GM23338 (cell line): ENCODE measurements at regions not wholly inside any gene's neighbourhood (a gene's known extent, or its start where the extent isn't known, plus 50 kb on each side); places are given as distances from the start of the nearest gene placed in this dataset.

Experiments used
- ATAC-seq: fragments of 200-7000 bp; cut with Tn5 transposase; 3 replicates; pipeline ENCODE4 v1.9.1; 2020
- DNase-seq: peaks from one replicate; pipeline ENCODE4 v3.0.0-alpha.2; 2015; ENCODE audit warnings: low spot score
- H2AFZ ChIP-seq: fragments of 200-600 bp; sonication (generic); 2 replicates; pipeline ENCODE4 v1.8.0; 2016; ENCODE audit warnings: antibody characterized with exemption, mild to moderate bottlenecking, moderate library complexity
- H3F3A ChIP-seq: fragments of 200-600 bp; sonication (generic); replicated peaks from 2 replicates; pipeline ENCODE4 v1.8.0; 2017; ENCODE audit warnings: antibody characterized with exemption, mixed run types, low read depth
- H3K27ac ChIP-seq: fragments of 200-600 bp; sonication (generic); 2 replicates; pipeline ENCODE4 v1.6.1; 2016; ENCODE audit warnings: low read depth
- H3K27me3 ChIP-seq: fragments of 200-600 bp; sonication (generic); 2 replicates; pipeline ENCODE4 v1.8.0; 2016; ENCODE audit warnings: mild to moderate bottlenecking, mixed run types, moderate library complexity; ENCODE audit not compliant: insufficient read depth
- H3K36me3 ChIP-seq: fragments of 200-600 bp; sonication (generic); 2 replicates; pipeline ENCODE4 v1.8.0; 2016; ENCODE audit warnings: mild to moderate bottlenecking; ENCODE audit not compliant: insufficient read depth
- H3K4me1 ChIP-seq: fragments of 200-600 bp; sonication (generic); 2 replicates; pipeline ENCODE4 v1.8.0; 2016; ENCODE audit warnings: mild to moderate bottlenecking, moderate library complexity; ENCODE audit not compliant: insufficient read depth
- H3K4me2 ChIP-seq: fragments of 200-600 bp; sonication (generic); 2 replicates; pipeline ENCODE4 v1.7.1; 2017; ENCODE audit warnings: mixed run types
- H3K4me3 ChIP-seq: fragments of 200-600 bp; sonication (generic); 2 replicates; pipeline ENCODE4 v1.6.1; 2016; ENCODE audit warnings: mixed run types
- H3K79me2 ChIP-seq: fragments of 200-600 bp; sonication (generic); replicated peaks from 2 replicates; pipeline ENCODE4 v1.8.0; 2017; ENCODE audit warnings: mild to moderate bottlenecking; ENCODE audit not compliant: insufficient read depth
- H3K9me2 ChIP-seq: fragments of 200-600 bp; sonication (generic); 2 replicates; pipeline ENCODE4 v1.8.0; 2017; ENCODE audit not compliant: insufficient read depth
- H4K20me1 ChIP-seq: fragments of 200-600 bp; sonication (generic); replicated peaks from 2 replicates; pipeline ENCODE4 v1.8.0; 2017; ENCODE audit warnings: mild to moderate bottlenecking; ENCODE audit not compliant: insufficient read depth
- H3K27ac Mint-ChIP-seq: 2 replicates; pipeline ENCODE4 v1.8.0; 2020; ENCODE audit warnings: inconsistent platforms, mild to moderate bottlenecking, moderate library complexity, mixed read lengths
- H3K27me3 Mint-ChIP-seq: 3 replicates; pipeline ENCODE4 v1.8.0; 2022; ENCODE audit warnings: low read depth, mild to moderate bottlenecking, moderate library complexity, mixed read lengths, inconsistent platforms; ENCODE audit not compliant: insufficient read depth, poor library complexity
- H3K36me3 Mint-ChIP-seq: 3 replicates; pipeline ENCODE4 v1.8.0; 2021; ENCODE audit warnings: low read depth, mild to moderate bottlenecking, inconsistent platforms, moderate library complexity, mixed read lengths
- H3K4me1 Mint-ChIP-seq: 3 replicates; pipeline ENCODE4 v1.8.0; 2020; ENCODE audit warnings: mild to moderate bottlenecking, inconsistent platforms, mixed read lengths
- H3K4me3 Mint-ChIP-seq: 3 replicates; pipeline ENCODE4 v1.8.0; 2021; ENCODE audit warnings: moderate library complexity, mild to moderate bottlenecking, inconsistent platforms, mixed read lengths
- H3K9me3 Mint-ChIP-seq: 3 replicates; pipeline ENCODE4 v1.8.0; 2020; ENCODE audit warnings: moderate library complexity, mild to moderate bottlenecking, inconsistent platforms, mixed read lengths
- CREB1 ChIP-seq: fragments of 250-450 bp; sonication (Bioruptor Pico); IDR thresholded peaks from 2 replicates; pipeline ENCODE4 v1.5.0; 2020; ENCODE audit warnings: low read depth, mild to moderate bottlenecking, moderate library complexity
- JUNB ChIP-seq: IDR thresholded peaks from one replicate; pipeline ENCODE4 v1.6.1; 2016; ENCODE audit warnings: antibody characterized with exemption; ENCODE audit not compliant: unreplicated experiment
- POLR2AphosphoS5 ChIP-seq: IDR thresholded peaks from 2 replicates; pipeline ENCODE4 v1.6.1; 2016; ENCODE audit warnings: antibody characterized with exemption, low read depth
- ZNF114 ChIP-seq: fragments of 250-450 bp; sonication (Bioruptor Pico); IDR thresholded peaks from 2 replicates; pipeline ENCODE4 v1.5.0; 2020; ENCODE audit warnings: mild to moderate bottlenecking, moderate library complexity
- ZNF331 ChIP-seq: fragments of 250-450 bp; sonication (Bioruptor Pico); IDR thresholded peaks from 2 replicates; pipeline ENCODE4 v1.5.0; 2020; ENCODE audit warnings: low read depth, mild to moderate bottlenecking, moderate library complexity
- TF ChIP-seq, protein P1 (sequence below): IDR thresholded peaks from 2 replicates; pipeline ENCODE4 v1.6.1; 2016; ENCODE audit warnings: antibody characterized with exemption
- TF ChIP-seq, protein P2 (sequence below), 2 experiments: fragments of 200-600 bp in 1 of 2; sonication (generic) in 1 of 2; conservative IDR thresholded peaks; 2 replicates each; pipeline versions ENCODE4 v1.5.1 to v1.6.1; 2016 to 2017; ENCODE audit warnings: antibody characterized with exemption in 2 of 2, low read depth in 2 of 2, mild to moderate bottlenecking in 2 of 2, moderate library complexity in 1 of 2

DNA sequence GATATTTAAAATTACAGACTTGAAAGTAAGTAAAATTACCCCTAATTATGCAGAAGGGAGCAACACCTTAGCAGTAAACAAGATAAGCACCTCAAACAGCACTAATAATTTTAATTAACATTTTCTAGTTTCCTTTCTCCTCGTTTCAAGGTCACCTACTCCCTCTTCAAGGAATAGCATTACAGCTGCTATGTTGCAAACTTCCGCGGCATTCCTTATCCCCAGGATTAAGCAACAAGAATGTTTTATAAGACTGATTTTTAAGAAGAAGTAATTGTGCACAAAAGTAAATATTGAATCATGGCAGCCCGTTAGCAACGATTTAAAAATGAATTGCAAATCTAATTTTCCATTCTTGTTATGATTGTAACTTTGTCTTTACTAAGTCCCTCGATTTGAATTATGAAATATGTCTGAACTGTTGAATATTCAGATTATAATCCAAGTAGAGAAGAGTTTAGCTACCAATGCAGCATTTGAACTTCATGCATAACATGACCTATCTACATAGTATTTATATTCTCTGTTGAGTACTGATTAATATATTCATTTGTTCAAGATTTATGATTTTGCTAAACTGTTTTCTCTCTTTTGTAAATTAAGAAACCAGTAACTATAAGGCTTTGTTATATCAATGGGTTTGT is 593.5 kb upstream of the MGMT start:
- DNase-seq = no peak

DNA sequence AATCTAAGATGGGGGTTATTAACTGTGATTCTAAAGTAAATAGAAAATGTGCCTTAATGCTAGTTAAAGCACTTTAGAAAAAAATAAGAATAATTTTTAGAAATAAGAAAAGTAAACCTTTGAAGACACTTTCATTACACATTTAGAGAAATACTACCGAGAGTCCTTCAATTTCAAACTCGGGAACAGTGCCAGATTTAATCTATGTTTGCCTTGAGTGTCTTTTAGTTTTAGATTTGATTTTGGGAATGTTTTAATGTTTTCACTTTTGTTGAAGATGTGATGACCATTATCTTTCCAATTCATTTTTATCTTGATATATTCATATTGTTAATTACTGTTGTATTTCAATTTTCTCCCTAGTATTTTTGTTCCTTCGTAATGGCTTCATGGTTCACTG is 592.7 kb upstream of the MGMT start:
- Histone ChIP-seq H3K79me2 (no peaks in the 10 kb centered on the region), H3K4me2 (no peak overlapping the region), H3K27ac (no peak overlapping the region), H3K9me2 (peaks cover 7% of the 10 kb centered on the region; the same call in 1 of the 2 replicates), H2AFZ (no peak overlapping the region), H3F3A (no peaks in the 10 kb centered on the region), H3K4me1 (no peaks in the 10 kb centered on the region), H3K4me3 (no peak overlapping the region), H3K36me3 (no peaks in the 10 kb centered on the region), H3K27me3 (no peaks in the 10 kb centered on the region), H4K20me1 (no peaks in the 10 kb centered on the region)
- Mint-ChIP-seq H3K36me3 (no peaks in the 10 kb centered on the region), H3K9me3 (no peaks in the 10 kb centered on the region; the same call in 1 of the 3 replicates), H3K27ac (no peak overlapping the region), H3K27me3 (peaks cover 2% of the 10 kb centered on the region), H3K4me1 (no peaks in the 10 kb centered on the region), H3K4me3 (no peak overlapping the region)
- ATAC-seq (no peak), DNase-seq (no peak)
- TF ChIP-seq CREB1 = no peak
- TF ChIP-seq, protein P1, sequence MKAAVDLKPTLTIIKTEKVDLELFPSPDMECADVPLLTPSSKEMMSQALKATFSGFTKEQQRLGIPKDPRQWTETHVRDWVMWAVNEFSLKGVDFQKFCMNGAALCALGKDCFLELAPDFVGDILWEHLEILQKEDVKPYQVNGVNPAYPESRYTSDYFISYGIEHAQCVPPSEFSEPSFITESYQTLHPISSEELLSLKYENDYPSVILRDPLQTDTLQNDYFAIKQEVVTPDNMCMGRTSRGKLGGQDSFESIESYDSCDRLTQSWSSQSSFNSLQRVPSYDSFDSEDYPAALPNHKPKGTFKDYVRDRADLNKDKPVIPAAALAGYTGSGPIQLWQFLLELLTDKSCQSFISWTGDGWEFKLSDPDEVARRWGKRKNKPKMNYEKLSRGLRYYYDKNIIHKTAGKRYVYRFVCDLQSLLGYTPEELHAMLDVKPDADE = no peak

More for the DNA sequence above, 593.5 kb upstream of the MGMT start:
- Mint-ChIP-seq H3K36me3 (no peaks in the 10 kb centered on the region), H3K27me3 (peaks cover 6% of the 10 kb centered on the region), H3K4me1 (no peaks in the 10 kb centered on the region), H3K27ac (no peak overlapping the region), H3K4me3 (no peak overlapping the region), H3K9me3 (no peaks in the 10 kb centered on the region; the same call in 2 of the 3 replicates)
- H3K4me2 ChIP-seq = no peak overlapping the region
- no peaks in the 10 kb centered on the region for H3K79me2 ChIP-seq
- H3K27ac ChIP-seq = no peak overlapping the region
- ATAC-seq = no peak
- peaks cover 7% of the 10 kb centered on the region; the same call in 1 of the 2 replicates for H3K9me2 ChIP-seq
- H3K4me1 ChIP-seq = no peaks in the 10 kb centered on the region
- H3F3A ChIP-seq = no peaks in the 10 kb centered on the region
- TF ChIP-seq ZNF331 (CRISPR knock-in tag) = no peak
- TF ChIP-seq ZNF114 (CRISPR knock-in tag) = no peak
- TF ChIP-seq, protein P2, sequence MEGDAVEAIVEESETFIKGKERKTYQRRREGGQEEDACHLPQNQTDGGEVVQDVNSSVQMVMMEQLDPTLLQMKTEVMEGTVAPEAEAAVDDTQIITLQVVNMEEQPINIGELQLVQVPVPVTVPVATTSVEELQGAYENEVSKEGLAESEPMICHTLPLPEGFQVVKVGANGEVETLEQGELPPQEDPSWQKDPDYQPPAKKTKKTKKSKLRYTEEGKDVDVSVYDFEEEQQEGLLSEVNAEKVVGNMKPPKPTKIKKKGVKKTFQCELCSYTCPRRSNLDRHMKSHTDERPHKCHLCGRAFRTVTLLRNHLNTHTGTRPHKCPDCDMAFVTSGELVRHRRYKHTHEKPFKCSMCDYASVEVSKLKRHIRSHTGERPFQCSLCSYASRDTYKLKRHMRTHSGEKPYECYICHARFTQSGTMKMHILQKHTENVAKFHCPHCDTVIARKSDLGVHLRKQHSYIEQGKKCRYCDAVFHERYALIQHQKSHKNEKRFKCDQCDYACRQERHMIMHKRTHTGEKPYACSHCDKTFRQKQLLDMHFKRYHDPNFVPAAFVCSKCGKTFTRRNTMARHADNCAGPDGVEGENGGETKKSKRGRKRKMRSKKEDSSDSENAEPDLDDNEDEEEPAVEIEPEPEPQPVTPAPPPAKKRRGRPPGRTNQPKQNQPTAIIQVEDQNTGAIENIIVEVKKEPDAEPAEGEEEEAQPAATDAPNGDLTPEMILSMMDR (conservative IDR thresholded peaks at IDR 0.05; ENCODE audit: low read depth in 2 of 2) = no peak
- no peak for TF ChIP-seq POLR2AphosphoS5
- TF ChIP-seq JUNB = no peak
- no peaks in the 10 kb centered on the region for H3K27me3 ChIP-seq
- H4K20me1 ChIP-seq = no peaks in the 10 kb centered on the region
- no peaks in the 10 kb centered on the region for H3K36me3 ChIP-seq
- H3K4me3 ChIP-seq = no peak overlapping the region
- no peak overlapping the region for H2AFZ ChIP-seq
